CD14-positive monocyte (primary cell): ENCODE measurements at regions not wholly inside any gene's neighbourhood (a gene's known extent, or its start where the extent isn't known, plus 50 kb on each side); places are given as distances from the start of the nearest gene placed in this dataset.

Experiments used
- DNase-seq, 3 donors: peaks; one replicate each; pipeline ENCODE4 v3.0.0-alpha.2; 2011 to 2022
- H2AFZ ChIP-seq: 2 replicates; pipeline ENCODE4 v1.6.0; 2012; ENCODE audit warnings: mild to moderate bottlenecking, low read depth, low read length, inconsistent platforms; ENCODE audit not compliant: insufficient read depth, poor library complexity, severe bottlenecking
- H3K27ac ChIP-seq, 2 donors: 1 replicate in 1 of 2; 2 replicates in 1 of 2; pipeline ENCODE4 v1.5.1; 2012 to 2013; ENCODE audit warnings: low read length in 2 of 2, control low read depth in 1 of 2, inconsistent platforms in 1 of 2, low read depth in 1 of 2, mild to moderate bottlenecking in 1 of 2
- H3K27me3 ChIP-seq, 2 donors: one replicate each; pipeline versions ENCODE4 v1.6.0 to v1.6.1; 2011 to 2013; ENCODE audit warnings: low read length in 2 of 2; ENCODE audit not compliant: control insufficient read depth in 2 of 2, insufficient read depth in 2 of 2
- H3K36me3 ChIP-seq, 2 donors: replicated peaks in 1 of 2; 1 replicate in 1 of 2; 2 replicates in 1 of 2; pipeline versions ENCODE4 v1.5.1 to v1.6.1; 2012 to 2013; ENCODE audit warnings: low read length in 2 of 2, control low read depth in 1 of 2, inconsistent platforms in 1 of 2, mild to moderate bottlenecking in 1 of 2; ENCODE audit not compliant: insufficient read depth in 2 of 2, control insufficient read depth in 1 of 2
- H3K4me1 ChIP-seq, 2 donors: 1 replicate in 1 of 2; 2 replicates in 1 of 2; pipeline versions ENCODE4 v1.5.1 to v1.6.1; 2012 to 2013; ENCODE audit warnings: low read length in 2 of 2, control low read depth in 1 of 2, inconsistent platforms in 1 of 2, mild to moderate bottlenecking in 1 of 2, moderate library complexity in 1 of 2; ENCODE audit not compliant: insufficient read depth in 2 of 2, control insufficient read depth in 1 of 2
- H3K4me2 ChIP-seq: replicated peaks from 2 replicates; pipeline ENCODE3; 2012; ENCODE audit warnings: low read length, moderate library complexity, mild to moderate bottlenecking; ENCODE audit not compliant: poor library complexity, severe bottlenecking; ENCODE audit errors: extremely low read depth
- H3K4me3 ChIP-seq, 3 experiments: fragments of 200-600 bp in 1 of 3; sonication (generic) in 1 of 3; replicated peaks in 1 of 3; 1 replicate in 2 of 3; 2 replicates in 1 of 3; pipeline ENCODE4 v1.5.1; 2011 to 2013; ENCODE audit warnings: low read length in 3 of 3, mild to moderate bottlenecking in 3 of 3, control low read depth in 2 of 3, low read depth in 2 of 3, inconsistent platforms in 1 of 3, moderate library complexity in 1 of 3
- H3K79me2 ChIP-seq: 2 replicates; pipeline ENCODE4 v1.6.0; 2012; ENCODE audit warnings: mild to moderate bottlenecking, control low read depth, inconsistent platforms, low read length, moderate library complexity; ENCODE audit not compliant: insufficient read depth
- H3K9ac ChIP-seq: 2 replicates; pipeline ENCODE4 v1.6.0; 2017; ENCODE audit warnings: low read length, mild to moderate bottlenecking; ENCODE audit not compliant: insufficient read depth, poor library complexity, severe bottlenecking
- H3K9me3 ChIP-seq, 2 donors: replicated peaks in 1 of 2; 1 replicate in 1 of 2; 2 replicates in 1 of 2; pipeline versions ENCODE4 v1.5.1 to v1.6.1; 2012 to 2013; ENCODE audit warnings: low read length in 2 of 2, control low read depth in 1 of 2; ENCODE audit not compliant: control insufficient read depth in 1 of 2, insufficient read depth in 1 of 2
- H4K20me1 ChIP-seq: 2 replicates; pipeline ENCODE4 v1.6.0; 2012; ENCODE audit warnings: mild to moderate bottlenecking, low read length, control low read depth, moderate library complexity; ENCODE audit not compliant: insufficient read depth
- H3K27ac Mint-ChIP-seq, 7 donors: one replicate each; pipeline ENCODE4 v1.8.0; 2020; ENCODE audit warnings: mild to moderate bottlenecking in 7 of 7, mixed read lengths in 7 of 7, moderate library complexity in 6 of 7, inconsistent platforms in 2 of 7
- H3K27me3 Mint-ChIP-seq, 3 donors: one replicate each; pipeline ENCODE4 v1.8.0; 2021 to 2022; ENCODE audit warnings: low read depth in 3 of 3, mild to moderate bottlenecking in 3 of 3, mixed read lengths in 3 of 3, moderate library complexity in 3 of 3, inconsistent platforms in 1 of 3
- H3K36me3 Mint-ChIP-seq, 2 donors: one replicate each; pipeline ENCODE4 v1.8.0; 2020; ENCODE audit warnings: mixed read lengths in 2 of 2, inconsistent platforms in 1 of 2, mild to moderate bottlenecking in 1 of 2
- H3K4me1 Mint-ChIP-seq: one replicate; pipeline ENCODE4 v1.8.0; 2020; ENCODE audit warnings: mild to moderate bottlenecking, mixed read lengths
- H3K4me3 Mint-ChIP-seq, 2 donors: one replicate each; pipeline ENCODE4 v1.8.0; 2020; ENCODE audit warnings: mild to moderate bottlenecking in 2 of 2, mixed read lengths in 2 of 2, moderate library complexity in 1 of 2
- H3K9me3 Mint-ChIP-seq, 7 donors: one replicate each; pipeline ENCODE4 v1.8.0; 2020 to 2022; ENCODE audit warnings: mixed read lengths in 7 of 7, mild to moderate bottlenecking in 6 of 7, moderate library complexity in 6 of 7, inconsistent platforms in 2 of 7
- WGBS: methylation state at CpG from one replicate; pipeline ENCODE4 v1.1.5; 2013; ENCODE audit warnings: missing lambda C conversion rate; ENCODE audit not compliant: insufficient coverage; 5-methylcytosine and 5-hydroxymethylcytosine counted together
- intact Hi-C, 2 donors: fragments of 100-400 bp; cut with micrococcal nuclease; formaldehyde crosslinking; loops; one replicate each; pipeline versions ENCODE4 v1.15.0 to v1.15.1; 2023
- TF ChIP-seq, protein P1 (sequence below): fragments of 200-600 bp; IDR thresholded peaks from one replicate; pipeline ENCODE4 v1.8.0; 2022; ENCODE audit warnings: antibody characterized with exemption, mild to moderate bottlenecking

DNA sequence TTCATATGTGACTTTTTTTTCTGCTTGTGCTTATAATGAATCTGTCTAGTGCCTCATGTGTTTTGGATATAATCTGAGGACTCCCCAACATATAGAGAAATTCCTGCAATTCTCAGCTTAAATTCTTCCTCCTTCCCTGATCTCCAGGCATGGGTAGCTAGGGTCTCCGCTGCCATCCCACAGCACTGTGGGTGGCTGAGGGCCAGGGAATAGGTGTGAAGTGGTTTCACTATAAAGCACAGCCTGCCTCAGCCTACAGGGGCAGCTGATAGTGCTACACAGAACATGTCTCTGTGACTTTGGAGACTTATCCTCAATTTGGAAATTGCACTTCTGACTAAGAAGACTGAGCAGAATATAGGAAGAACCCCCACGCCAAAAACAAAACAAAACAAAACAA, 137.3 kb upstream of the NABP1 start:
- H3K36me3 Mint-ChIP-seq = no peaks in the 10 kb centered on the region
- H3K4me1 ChIP-seq = no peaks in the 10 kb centered on the region
- no peak overlapping the region for H3K4me3 ChIP-seq
- H4K20me1 ChIP-seq = no peaks in the 10 kb centered on the region
- no peak overlapping the region for H2AFZ ChIP-seq
- H3K79me2 ChIP-seq = no peaks in the 10 kb centered on the region
- TF ChIP-seq, protein P1, sequence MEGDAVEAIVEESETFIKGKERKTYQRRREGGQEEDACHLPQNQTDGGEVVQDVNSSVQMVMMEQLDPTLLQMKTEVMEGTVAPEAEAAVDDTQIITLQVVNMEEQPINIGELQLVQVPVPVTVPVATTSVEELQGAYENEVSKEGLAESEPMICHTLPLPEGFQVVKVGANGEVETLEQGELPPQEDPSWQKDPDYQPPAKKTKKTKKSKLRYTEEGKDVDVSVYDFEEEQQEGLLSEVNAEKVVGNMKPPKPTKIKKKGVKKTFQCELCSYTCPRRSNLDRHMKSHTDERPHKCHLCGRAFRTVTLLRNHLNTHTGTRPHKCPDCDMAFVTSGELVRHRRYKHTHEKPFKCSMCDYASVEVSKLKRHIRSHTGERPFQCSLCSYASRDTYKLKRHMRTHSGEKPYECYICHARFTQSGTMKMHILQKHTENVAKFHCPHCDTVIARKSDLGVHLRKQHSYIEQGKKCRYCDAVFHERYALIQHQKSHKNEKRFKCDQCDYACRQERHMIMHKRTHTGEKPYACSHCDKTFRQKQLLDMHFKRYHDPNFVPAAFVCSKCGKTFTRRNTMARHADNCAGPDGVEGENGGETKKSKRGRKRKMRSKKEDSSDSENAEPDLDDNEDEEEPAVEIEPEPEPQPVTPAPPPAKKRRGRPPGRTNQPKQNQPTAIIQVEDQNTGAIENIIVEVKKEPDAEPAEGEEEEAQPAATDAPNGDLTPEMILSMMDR = no peak
- H3K4me1 Mint-ChIP-seq = peaks cover 3% of the 10 kb centered on the region
- H3K4me2 ChIP-seq = no peak overlapping the region
- no peak overlapping the region for H3K9ac ChIP-seq
- WGBS = no CpG with 5 or more reads among the region's 2 CpGs
- peaks cover 0 to 7% (median 2%) of the 10 kb centered on the region in 7 donors for H3K9me3 Mint-ChIP-seq
- H3K4me3 Mint-ChIP-seq = no peak overlapping the region
- DNase-seq = no peak
- peaks cover 0 to 7% (median 0%) of the 10 kb centered on the region in 3 donors for H3K27me3 Mint-ChIP-seq
- intact Hi-C loops = no loop called here
- H3K27me3 ChIP-seq = no peaks in the 10 kb centered on the region
- H3K9me3 ChIP-seq = no peaks in the 10 kb centered on the region
- peak overlapping the region in 1 of 7 donors; percentile 27 for H3K27ac Mint-ChIP-seq
- H3K36me3 ChIP-seq = no peaks in the 10 kb centered on the region
- no peak overlapping the region for H3K27ac ChIP-seq

DNA sequence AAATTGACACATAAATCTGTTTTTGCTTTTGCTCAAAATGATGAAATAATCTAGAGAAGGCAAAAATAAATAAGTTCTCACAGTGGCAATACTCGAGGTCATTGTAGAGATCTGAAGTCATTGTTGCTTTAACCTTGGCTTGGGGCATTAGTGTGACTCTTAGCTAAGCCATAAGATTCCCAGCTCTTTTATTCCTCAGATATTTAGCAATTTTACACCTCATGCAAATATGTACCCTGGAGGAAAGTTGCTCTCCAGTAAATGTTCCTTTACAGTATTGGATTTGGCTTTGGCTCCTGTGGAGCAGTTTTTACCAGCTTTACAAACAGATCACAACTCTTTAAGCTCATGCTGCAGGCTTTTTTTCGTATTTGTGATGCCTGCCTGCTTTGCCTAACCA, 134.2 kb upstream of the NABP1 start:
- Histone ChIP-seq H3K27ac (no peak overlapping the region), H3K4me2 (no peak overlapping the region), H3K9me3 (no peaks in the 10 kb centered on the region), H4K20me1 (no peaks in the 10 kb centered on the region), H3K4me3 (no peak overlapping the region), H3K36me3 (no peaks in the 10 kb centered on the region), H3K27me3 (no peaks in the 10 kb centered on the region), H2AFZ (no peak overlapping the region), H3K9ac (no peak overlapping the region), H3K79me2 (no peaks in the 10 kb centered on the region), H3K4me1 (no peaks in the 10 kb centered on the region)
- no peak for DNase-seq
- TF ChIP-seq, protein P1 = no peak
- WGBS = 75% methylated on average over 1 of the region's 2 CpGs
- H3K9me3 Mint-ChIP-seq = peaks cover 0 to 9% (median 3%) of the 10 kb centered on the region in 7 donors
- peaks cover 0 to 7% (median under 1%) of the 10 kb centered on the region in 3 donors for H3K27me3 Mint-ChIP-seq
- no peak overlapping the region for H3K27ac Mint-ChIP-seq
- H3K36me3 Mint-ChIP-seq = no peaks in the 10 kb centered on the region
- H3K4me3 Mint-ChIP-seq = no peak overlapping the region
- H3K4me1 Mint-ChIP-seq = peaks cover 3% of the 10 kb centered on the region
- intact Hi-C loops = no loop called here
